GM23338 (cell line): ENCODE measurements at regions not wholly inside any gene's neighbourhood (a gene's known extent, or its start where the extent isn't known, plus 50 kb on each side); places are given as distances from the start of the nearest gene placed in this dataset.

Source experiments
- CTCF ChIP-seq, 2 experiments: fragments of 200-600 bp in 1 of 2; sonication (generic) in 1 of 2; conservative IDR thresholded peaks; 2 replicates each; pipeline versions ENCODE4 v1.5.1 to v1.6.1; 2016 to 2017; ENCODE audit warnings: antibody characterized with exemption in 2 of 2, low read depth in 2 of 2, mild to moderate bottlenecking in 2 of 2, moderate library complexity in 1 of 2
- EZH2 ChIP-seq: fragments of 200-600 bp; sonication (generic); IDR thresholded peaks from one replicate; pipeline ENCODE4 v1.8.0; 2017; ENCODE audit warnings: antibody characterized with exemption, mild to moderate bottlenecking, low read depth; ENCODE audit not compliant: unreplicated experiment
- JUNB ChIP-seq: IDR thresholded peaks from one replicate; pipeline ENCODE4 v1.6.1; 2016; ENCODE audit warnings: antibody characterized with exemption; ENCODE audit not compliant: unreplicated experiment
- REST ChIP-seq: IDR thresholded peaks from one replicate; pipeline ENCODE4 v1.6.1; 2018; ENCODE audit warnings: antibody characterized with exemption; ENCODE audit not compliant: unreplicated experiment

GRCh38 chr22:44402196-44403111, 89.7 kb upstream of the SHISAL1 start:
- no peak for TF ChIP-seq CTCF (conservative IDR thresholded peaks at IDR 0.05; ENCODE audit: low read depth in 2 of 2)
- TF ChIP-seq JUNB: no peak
- TF ChIP-seq EZH2: no peak
- TF ChIP-seq REST: no peak
